ENCODE measurements at regions not wholly inside any gene's neighbourhood (a gene's known extent, or its start where the extent isn't known, plus 50 kb on each side); places are given as distances from the start of the nearest gene placed in this dataset.

GRCh38 chr16:25628766-25629165 is 63.0 kb upstream of the HS3ST4 start:
- POLR2A ChIA-PET: no interaction called here
- DNase-seq (ENCODE audit: low spot score): no peak
- no peak overlapping the region for H3K4me3 Mint-ChIP-seq
- peaks cover 5% of the 10 kb centered on the region; the same call in 1 of the 2 replicates for H3K4me1 Mint-ChIP-seq
- no peak for TF ChIP-seq CTCF (IDR thresholded peaks at IDR 0.05)
- TF ChIP-seq E2F5 (CRISPR knock-in tag; IDR thresholded peaks at IDR 0.05): no peak
- no peak for TF ChIP-seq TEAD4 (CRISPR knock-in tag; IDR thresholded peaks at IDR 0.05)
- no peak for TF ChIP-seq OVOL2 (CRISPR knock-in tag; IDR thresholded peaks at IDR 0.05; ENCODE audit: borderline replicate concordance)
- TF ChIP-seq, protein P1, sequence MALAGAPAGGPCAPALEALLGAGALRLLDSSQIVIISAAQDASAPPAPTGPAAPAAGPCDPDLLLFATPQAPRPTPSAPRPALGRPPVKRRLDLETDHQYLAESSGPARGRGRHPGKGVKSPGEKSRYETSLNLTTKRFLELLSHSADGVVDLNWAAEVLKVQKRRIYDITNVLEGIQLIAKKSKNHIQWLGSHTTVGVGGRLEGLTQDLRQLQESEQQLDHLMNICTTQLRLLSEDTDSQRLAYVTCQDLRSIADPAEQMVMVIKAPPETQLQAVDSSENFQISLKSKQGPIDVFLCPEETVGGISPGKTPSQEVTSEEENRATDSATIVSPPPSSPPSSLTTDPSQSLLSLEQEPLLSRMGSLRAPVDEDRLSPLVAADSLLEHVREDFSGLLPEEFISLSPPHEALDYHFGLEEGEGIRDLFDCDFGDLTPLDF (CRISPR knock-in tag; IDR thresholded peaks at IDR 0.05): no peak
- TF ChIP-seq, protein P2, sequence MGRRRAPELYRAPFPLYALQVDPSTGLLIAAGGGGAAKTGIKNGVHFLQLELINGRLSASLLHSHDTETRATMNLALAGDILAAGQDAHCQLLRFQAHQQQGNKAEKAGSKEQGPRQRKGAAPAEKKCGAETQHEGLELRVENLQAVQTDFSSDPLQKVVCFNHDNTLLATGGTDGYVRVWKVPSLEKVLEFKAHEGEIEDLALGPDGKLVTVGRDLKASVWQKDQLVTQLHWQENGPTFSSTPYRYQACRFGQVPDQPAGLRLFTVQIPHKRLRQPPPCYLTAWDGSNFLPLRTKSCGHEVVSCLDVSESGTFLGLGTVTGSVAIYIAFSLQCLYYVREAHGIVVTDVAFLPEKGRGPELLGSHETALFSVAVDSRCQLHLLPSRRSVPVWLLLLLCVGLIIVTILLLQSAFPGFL (CRISPR knock-in tag; IDR thresholded peaks at IDR 0.05; ENCODE audit: borderline replicate concordance): no peak
- no peak for ATAC-seq
- H3K36me3 Mint-ChIP-seq: peaks cover 4% of the 10 kb centered on the region; the same call in 1 of the 2 replicates
- H3K9me3 Mint-ChIP-seq: peaks cover 26% of the 10 kb centered on the region
- CTCF ChIA-PET: no interaction called here
- H3K27ac Mint-ChIP-seq: no peak overlapping the region
- H3K27me3 Mint-ChIP-seq (ENCODE audit: low read depth): no peaks in the 10 kb centered on the region; the same call in 1 of the 2 replicates

DNA sequence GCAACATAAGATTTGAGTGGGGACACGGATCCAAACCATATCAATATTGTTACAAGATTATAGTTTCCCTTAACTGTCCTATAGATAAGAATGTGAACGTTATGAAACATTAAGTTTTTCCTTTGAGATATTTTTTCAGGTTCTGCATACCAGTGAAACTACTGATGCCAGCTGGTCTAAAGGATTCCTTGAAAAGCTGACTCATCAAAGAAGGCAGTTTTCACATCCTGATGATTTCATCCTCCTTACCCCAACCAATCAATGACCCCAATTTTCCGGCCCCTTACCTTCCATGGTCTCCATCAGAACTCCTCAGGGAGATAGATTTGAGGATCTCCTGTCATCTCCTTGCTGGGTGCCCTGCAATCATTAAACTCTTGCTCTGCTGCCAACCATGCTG is 64.1 kb upstream of the HS3ST4 start:
- DNase-seq (ENCODE audit: low spot score) (no peak), ATAC-seq (no peak)
- Mint-ChIP-seq H3K9me3 (peaks cover 26% of the 10 kb centered on the region), H3K27ac (no peak overlapping the region), H3K4me3 (no peak overlapping the region), H3K27me3 (ENCODE audit: low read depth) (no peaks in the 10 kb centered on the region; the same call in 1 of the 2 replicates), H3K36me3 (peaks cover 4% of the 10 kb centered on the region; the same call in 1 of the 2 replicates), H3K4me1 (peaks cover 5% of the 10 kb centered on the region; the same call in 1 of the 2 replicates)
- ChIA-PET POLR2A (no interaction called here), CTCF (no interaction called here)
- TF ChIP-seq ATF6 (CRISPR knock-in tag; IDR thresholded peaks at IDR 0.05) (no peak), E2F5 (CRISPR knock-in tag; IDR thresholded peaks at IDR 0.05) (no peak), CTCF (IDR thresholded peaks at IDR 0.05) (no peak), PRRX2 (CRISPR knock-in tag; IDR thresholded peaks at IDR 0.05) (no peak), NFE2L1 (CRISPR knock-in tag; IDR thresholded peaks at IDR 0.05) (no peak), CDX4 (CRISPR knock-in tag; IDR thresholded peaks at IDR 0.05; ENCODE audit: borderline replicate concordance) (no peak), ZSCAN18 (CRISPR knock-in tag; IDR thresholded peaks at IDR 0.05) (no peak)
- TF ChIP-seq, protein P2 (CRISPR knock-in tag; IDR thresholded peaks at IDR 0.05; ENCODE audit: borderline replicate concordance): no peak
- TF ChIP-seq, protein P3, sequence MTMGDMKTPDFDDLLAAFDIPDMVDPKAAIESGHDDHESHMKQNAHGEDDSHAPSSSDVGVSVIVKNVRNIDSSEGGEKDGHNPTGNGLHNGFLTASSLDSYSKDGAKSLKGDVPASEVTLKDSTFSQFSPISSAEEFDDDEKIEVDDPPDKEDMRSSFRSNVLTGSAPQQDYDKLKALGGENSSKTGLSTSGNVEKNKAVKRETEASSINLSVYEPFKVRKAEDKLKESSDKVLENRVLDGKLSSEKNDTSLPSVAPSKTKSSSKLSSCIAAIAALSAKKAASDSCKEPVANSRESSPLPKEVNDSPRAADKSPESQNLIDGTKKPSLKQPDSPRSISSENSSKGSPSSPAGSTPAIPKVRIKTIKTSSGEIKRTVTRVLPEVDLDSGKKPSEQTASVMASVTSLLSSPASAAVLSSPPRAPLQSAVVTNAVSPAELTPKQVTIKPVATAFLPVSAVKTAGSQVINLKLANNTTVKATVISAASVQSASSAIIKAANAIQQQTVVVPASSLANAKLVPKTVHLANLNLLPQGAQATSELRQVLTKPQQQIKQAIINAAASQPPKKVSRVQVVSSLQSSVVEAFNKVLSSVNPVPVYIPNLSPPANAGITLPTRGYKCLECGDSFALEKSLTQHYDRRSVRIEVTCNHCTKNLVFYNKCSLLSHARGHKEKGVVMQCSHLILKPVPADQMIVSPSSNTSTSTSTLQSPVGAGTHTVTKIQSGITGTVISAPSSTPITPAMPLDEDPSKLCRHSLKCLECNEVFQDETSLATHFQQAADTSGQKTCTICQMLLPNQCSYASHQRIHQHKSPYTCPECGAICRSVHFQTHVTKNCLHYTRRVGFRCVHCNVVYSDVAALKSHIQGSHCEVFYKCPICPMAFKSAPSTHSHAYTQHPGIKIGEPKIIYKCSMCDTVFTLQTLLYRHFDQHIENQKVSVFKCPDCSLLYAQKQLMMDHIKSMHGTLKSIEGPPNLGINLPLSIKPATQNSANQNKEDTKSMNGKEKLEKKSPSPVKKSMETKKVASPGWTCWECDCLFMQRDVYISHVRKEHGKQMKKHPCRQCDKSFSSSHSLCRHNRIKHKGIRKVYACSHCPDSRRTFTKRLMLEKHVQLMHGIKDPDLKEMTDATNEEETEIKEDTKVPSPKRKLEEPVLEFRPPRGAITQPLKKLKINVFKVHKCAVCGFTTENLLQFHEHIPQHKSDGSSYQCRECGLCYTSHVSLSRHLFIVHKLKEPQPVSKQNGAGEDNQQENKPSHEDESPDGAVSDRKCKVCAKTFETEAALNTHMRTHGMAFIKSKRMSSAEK (CRISPR knock-in tag; IDR thresholded peaks at IDR 0.05; ENCODE audit: borderline replicate concordance): no peak

Measured in WTC11 (cell line).